ENCODE measurements at regions not wholly inside any gene's neighbourhood (a gene's known extent, or its start where the extent isn't known, plus 50 kb on each side); places are given as distances from the start of the nearest gene placed in this dataset.

GRCh38 chr15:25060996-25061620 is 106.3 kb downstream of the SNRPN start:
- no peak for TF ChIP-seq GATAD2B (IDR thresholded peaks at IDR 0.05; ENCODE audit: borderline replicate concordance)
- TF ChIP-seq ZNF449 (CRISPR knock-in tag; IDR thresholded peaks at IDR 0.05) = no peak
- no peak for TF ChIP-seq E2F3 (CRISPR knock-in tag; IDR thresholded peaks at IDR 0.05)
- TF ChIP-seq, protein P1, sequence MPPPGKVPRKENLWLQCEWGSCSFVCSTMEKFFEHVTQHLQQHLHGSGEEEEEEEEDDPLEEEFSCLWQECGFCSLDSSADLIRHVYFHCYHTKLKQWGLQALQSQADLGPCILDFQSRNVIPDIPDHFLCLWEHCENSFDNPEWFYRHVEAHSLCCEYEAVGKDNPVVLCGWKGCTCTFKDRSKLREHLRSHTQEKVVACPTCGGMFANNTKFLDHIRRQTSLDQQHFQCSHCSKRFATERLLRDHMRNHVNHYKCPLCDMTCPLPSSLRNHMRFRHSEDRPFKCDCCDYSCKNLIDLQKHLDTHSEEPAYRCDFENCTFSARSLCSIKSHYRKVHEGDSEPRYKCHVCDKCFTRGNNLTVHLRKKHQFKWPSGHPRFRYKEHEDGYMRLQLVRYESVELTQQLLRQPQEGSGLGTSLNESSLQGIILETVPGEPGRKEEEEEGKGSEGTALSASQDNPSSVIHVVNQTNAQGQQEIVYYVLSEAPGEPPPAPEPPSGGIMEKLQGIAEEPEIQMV (tag; conservative IDR thresholded peaks at IDR 0.05; ENCODE audit: low read depth) = no peak
- no peak for TF ChIP-seq CREBBP (IDR thresholded peaks at IDR 0.05; ENCODE audit: low read depth, low read length)
- TF ChIP-seq FOXJ2 (tag; IDR thresholded peaks at IDR 0.05) = no peak
- ATAC-seq = no peak
- intact Hi-C loops (cut with micrococcal nuclease) (no loop called here), in situ Hi-C loops (cut with MboI) (no loop called here)
- DNase-seq (ENCODE audit: extremely low read depth in 1 of 4, low spot score in 3 of 4) = no peak
- no peak for FAIRE-seq
- Histone ChIP-seq H3K4me1 (replicated peaks in 1 of 2; ENCODE audit: control insufficient read depth in 2 of 2, insufficient read depth in 2 of 2, low read length in 2 of 2) (no peaks in the 10 kb centered on the region), H3K9me1 (ENCODE audit: control insufficient read depth, insufficient read depth, low read length) (no peaks in the 10 kb centered on the region), H3K4me3 (no peak overlapping the region), H3K4me2 (ENCODE audit: insufficient read depth, low read length) (no peak overlapping the region), H3K79me2 (ENCODE audit: control insufficient read depth, insufficient read depth, low read length) (no peaks in the 10 kb centered on the region), H2AFZ (ENCODE audit: low read depth, low read length) (no peak overlapping the region), H4K20me1 (replicated peaks; ENCODE audit: control insufficient read depth, insufficient read depth, low read length) (no peaks in the 10 kb centered on the region), H3K27me3 (ENCODE audit: control insufficient read depth in 2 of 2, insufficient read depth in 2 of 2, low read length in 2 of 2) (no peaks in the 10 kb centered on the region), H3K27ac (ENCODE audit: extremely low read depth, low read depth, low read length) (no peak overlapping the region), H3K9me3 (replicated peaks; ENCODE audit: control insufficient read depth, insufficient read depth, low read depth, low read length) (peaks cover 2% of the 10 kb centered on the region; the same call in 1 of the 2 replicates), H3K9ac (ENCODE audit: insufficient read depth in 1 of 2, low read depth in 2 of 2, low read length in 2 of 2) (no peak overlapping the region), H3K36me3 (ENCODE audit: control insufficient read depth, insufficient read depth, low read length) (no peaks in the 10 kb centered on the region)
- no TSS peak for BruUV-seq (replicated peaks)
- ChIA-PET CTCF (ENCODE audit: low intra/inter-chr PET ratio) (no interaction called here), POLR2A (no interaction called here)
- WGBS (ENCODE audit: insufficient coverage, low coverage, missing lambda C conversion rate) = 0% methylated on average over 10 of the region's 10 CpGs
